GM23248 (cell line): ENCODE measurements at regions not wholly inside any gene's neighbourhood (a gene's known extent, or its start where the extent isn't known, plus 50 kb on each side); places are given as distances from the start of the nearest gene placed in this dataset.

Experiments used
- DNase-seq: peaks from one replicate; pipeline ENCODE4 v3.0.0-alpha.2; 2015
- H2AFZ ChIP-seq: fragments of 200-600 bp; sonication (generic); 2 replicates; pipeline ENCODE4 v1.6.1; 2016; ENCODE audit warnings: antibody characterized with exemption
- H3F3A ChIP-seq: fragments of 200-600 bp; sonication (generic); 2 replicates; pipeline ENCODE4 v1.6.1; 2016; ENCODE audit warnings: mild to moderate bottlenecking, antibody characterized with exemption, mixed run types; ENCODE audit not compliant: insufficient read depth
- H3K27ac ChIP-seq: fragments of 200-600 bp; sonication (generic); 2 replicates; pipeline ENCODE4 v1.5.1; 2016; ENCODE audit warnings: mild to moderate bottlenecking
- H3K27me3 ChIP-seq: fragments of 200-600 bp; sonication (generic); replicated peaks from 2 replicates; pipeline ENCODE4 v1.6.1; 2016; ENCODE audit warnings: mild to moderate bottlenecking; ENCODE audit not compliant: insufficient read depth
- H3K36me3 ChIP-seq: fragments of 200-600 bp; sonication (generic); 2 replicates; pipeline ENCODE4 v1.6.1; 2016; ENCODE audit warnings: low read depth, mild to moderate bottlenecking
- H3K4me1 ChIP-seq: fragments of 200-600 bp; sonication (generic); 2 replicates; pipeline ENCODE4 v1.6.1; 2016; ENCODE audit warnings: mild to moderate bottlenecking; ENCODE audit not compliant: insufficient read depth
- H3K4me2 ChIP-seq: fragments of 200-600 bp; sonication (generic); one replicate; pipeline ENCODE4 v1.6.1; 2016; ENCODE audit warnings: mild to moderate bottlenecking; ENCODE audit not compliant: unreplicated experiment
- H3K4me3 ChIP-seq: fragments of 200-600 bp; sonication (generic); 2 replicates; pipeline ENCODE4 v1.5.1; 2016; ENCODE audit warnings: mild to moderate bottlenecking
- H3K79me2 ChIP-seq: fragments of 200-600 bp; sonication (generic); 2 replicates; pipeline ENCODE4 v1.6.1; 2016; ENCODE audit warnings: mild to moderate bottlenecking; ENCODE audit not compliant: insufficient read depth
- H3K9ac ChIP-seq: fragments of 200-600 bp; sonication (generic); 2 replicates; pipeline ENCODE4 v1.6.1; 2016; ENCODE audit warnings: mild to moderate bottlenecking
- H3K9me2 ChIP-seq: fragments of 200-600 bp; sonication (generic); 2 replicates; pipeline ENCODE4 v1.6.1; 2016; ENCODE audit warnings: mixed run types, mild to moderate bottlenecking, moderate library complexity; ENCODE audit not compliant: insufficient read depth
- H3K9me3 ChIP-seq: fragments of 200-600 bp; sonication (generic); one replicate; pipeline ENCODE4 v1.6.1; 2017; ENCODE audit warnings: low read depth
- H4K20me1 ChIP-seq: fragments of 200-600 bp; sonication (generic); 2 replicates; pipeline ENCODE4 v1.6.0; 2016; ENCODE audit not compliant: insufficient read depth
- EZH2 ChIP-seq: fragments of 200-600 bp; sonication (generic); IDR thresholded peaks from 2 replicates; pipeline ENCODE4 v1.6.1; 2018; ENCODE audit warnings: antibody characterized with exemption, mild to moderate bottlenecking; ENCODE audit not compliant: insufficient read depth, poor library complexity, severe bottlenecking
- EZH2phosphoT487 ChIP-seq: fragments of 200-600 bp; sonication (generic); IDR thresholded peaks from 2 replicates; pipeline ENCODE4 v1.6.1; 2018; ENCODE audit warnings: antibody characterized with exemption, moderate library complexity, mild to moderate bottlenecking, low read depth; ENCODE audit not compliant: insufficient read depth
- WGBS, 2 experiments: methylation state at CpG; one replicate each; pipeline ENCODE4 v1.1.6; 2015 to 2017; ENCODE audit warnings: low lambda C conversion rate in 2 of 2, low coverage in 1 of 2; ENCODE audit errors: missing lambda C conversion rate in 2 of 2; 5-methylcytosine and 5-hydroxymethylcytosine counted together
- in situ Hi-C: fragments of 300-500 bp; cut with MboI; formaldehyde crosslinking; loops from 2 replicates; pipeline ENCODE4 v1.15.0; 2020

DNA sequence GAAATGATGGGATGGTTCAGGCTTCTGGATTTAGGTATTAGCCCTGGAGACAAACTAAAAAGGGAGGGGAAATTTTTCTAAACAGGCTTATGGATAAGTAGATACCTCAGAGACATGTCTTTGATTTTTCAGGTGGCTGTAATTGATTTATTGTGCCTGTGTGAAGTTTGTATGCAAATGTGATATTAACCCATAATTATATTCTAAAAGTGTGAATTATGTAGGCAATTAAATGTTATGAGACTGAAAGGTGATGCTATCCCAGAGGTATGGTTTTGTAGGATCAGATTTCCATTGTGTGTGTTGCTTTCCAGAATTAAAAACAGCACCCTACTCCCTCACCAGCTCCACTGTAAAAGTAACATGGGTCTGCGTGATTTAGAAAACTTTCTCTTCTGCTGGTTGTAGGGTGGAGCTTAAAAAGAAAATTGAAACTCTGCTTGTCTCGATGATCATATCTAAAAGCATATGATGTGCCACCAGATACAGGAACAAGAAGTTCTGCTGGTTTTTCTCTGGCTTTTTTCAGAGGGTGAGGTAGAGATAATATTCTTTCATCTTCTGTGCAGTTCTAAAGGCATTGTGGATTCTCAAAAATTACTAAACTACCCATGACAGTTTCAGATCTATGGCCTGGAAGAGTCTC, 71.8 kb upstream of the TAF11L2 start:
- H3K27me3 ChIP-seq: peaks cover 16% of the 10 kb centered on the region; the same call in 1 of the 2 replicates
- TF ChIP-seq EZH2 (no peak), EZH2phosphoT487 (no peak)
- DNase-seq: no peak
- H4K20me1 ChIP-seq: no peaks in the 10 kb centered on the region
- no peak overlapping the region for H3K9ac ChIP-seq
- H3K9me3 ChIP-seq: no peaks in the 10 kb centered on the region
- no peaks in the 10 kb centered on the region for H3K79me2 ChIP-seq
- no peaks in the 10 kb centered on the region for H3F3A ChIP-seq
- no peak overlapping the region for H2AFZ ChIP-seq
- in situ Hi-C loops: no loop called here
- no peak overlapping the region for H3K4me3 ChIP-seq
- H3K4me1 ChIP-seq: no peaks in the 10 kb centered on the region
- no peaks in the 10 kb centered on the region for H3K36me3 ChIP-seq
- H3K27ac ChIP-seq: no peak overlapping the region
- no peak overlapping the region for H3K4me2 ChIP-seq
- WGBS, 2 experiments: 13 to 18% methylated on average over 2 of the region's 2 CpGs
- no peaks in the 10 kb centered on the region for H3K9me2 ChIP-seq

- Histone ChIP-seq H3K79me2 (no peaks in the 10 kb centered on the region), H4K20me1 (no peaks in the 10 kb centered on the region), H2AFZ (no peak overlapping the region), H3K9ac (no peak overlapping the region), H3F3A (no peaks in the 10 kb centered on the region), H3K36me3 (no peaks in the 10 kb centered on the region), H3K27me3 (peaks cover 16% of the 10 kb centered on the region; the same call in 1 of the 2 replicates), H3K4me2 (no peak overlapping the region), H3K9me3 (no peaks in the 10 kb centered on the region), H3K4me1 (no peaks in the 10 kb centered on the region), H3K9me2 (no peaks in the 10 kb centered on the region), H3K27ac (no peak overlapping the region), H3K4me3 (no peak overlapping the region)
- TF ChIP-seq EZH2phosphoT487: no peak
- TF ChIP-seq EZH2: no peak
- in situ Hi-C loops: no loop called here
- no peak for DNase-seq
- WGBS, 2 experiments: 79 to 83% methylated on average over 7 of the region's 7 CpGs
These were observed 69.7 kb upstream of the TAF11L2 start for GRCh38 chr5:17428176-17428800.

DNA sequence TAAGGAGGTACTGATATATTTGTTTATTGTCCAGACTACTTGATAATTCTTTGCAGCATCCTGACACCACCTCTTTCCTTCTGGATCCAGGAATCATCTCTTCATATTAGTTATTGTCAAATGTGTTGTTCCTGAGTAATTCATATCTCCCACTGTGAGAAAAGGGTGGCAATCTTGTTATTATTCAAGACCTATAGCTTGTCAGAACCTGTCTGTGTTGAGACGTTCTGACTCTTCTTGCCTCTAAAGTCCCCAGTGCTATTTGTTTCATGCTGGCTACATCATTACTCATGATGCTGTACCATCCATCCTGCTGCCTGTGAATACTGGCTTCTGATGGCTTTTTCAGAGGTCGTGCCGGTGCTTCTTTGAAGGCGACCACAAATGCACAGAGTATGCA, 68.7 kb upstream of the TAF11L2 start:
- Histone ChIP-seq H2AFZ (no peak overlapping the region), H3K9me3 (no peaks in the 10 kb centered on the region), H3K79me2 (no peaks in the 10 kb centered on the region), H4K20me1 (no peaks in the 10 kb centered on the region), H3K4me3 (no peak overlapping the region), H3K27me3 (peaks cover 16% of the 10 kb centered on the region; the same call in 1 of the 2 replicates), H3K4me1 (no peaks in the 10 kb centered on the region), H3K4me2 (no peak overlapping the region), H3F3A (no peaks in the 10 kb centered on the region), H3K9ac (no peak overlapping the region), H3K27ac (no peak overlapping the region), H3K36me3 (no peaks in the 10 kb centered on the region), H3K9me2 (no peaks in the 10 kb centered on the region)
- 84 to 93% methylated on average over 4 of the region's 4 CpGs for WGBS, 2 experiments
- in situ Hi-C loops: no loop called here
- TF ChIP-seq EZH2phosphoT487 (no peak), EZH2 (no peak)
- no peak for DNase-seq

- no peaks in the 10 kb centered on the region for H3K9me3 ChIP-seq
- H3K9me2 ChIP-seq: no peaks in the 10 kb centered on the region
- H3K4me1 ChIP-seq: no peaks in the 10 kb centered on the region
- H3F3A ChIP-seq: no peaks in the 10 kb centered on the region
- TF ChIP-seq EZH2: no peak
- TF ChIP-seq EZH2phosphoT487: no peak
- H2AFZ ChIP-seq: no peak overlapping the region
- H3K27me3 ChIP-seq: peaks cover 14% of the 10 kb centered on the region; the same call in 1 of the 2 replicates
- no peaks in the 10 kb centered on the region for H3K36me3 ChIP-seq
- H3K79me2 ChIP-seq: no peaks in the 10 kb centered on the region
- H3K9ac ChIP-seq: no peak overlapping the region
- no peak overlapping the region for H3K27ac ChIP-seq
- H3K4me2 ChIP-seq: no peak overlapping the region
- H4K20me1 ChIP-seq: no peaks in the 10 kb centered on the region
- no peak for DNase-seq
- H3K4me3 ChIP-seq: no peak overlapping the region
- WGBS, 2 experiments: 60 to 66% methylated on average over 5 of the region's 5 CpGs
- in situ Hi-C loops: no loop called here
These were observed 67.8 kb upstream of the TAF11L2 start for GRCh38 chr5:17430241-17430640.
